Fibroblast of lung (primary cell): ENCODE measurements at regions not wholly inside any gene's neighbourhood (a gene's known extent, or its start where the extent isn't known, plus 50 kb on each side); places are given as distances from the start of the nearest gene placed in this dataset.

Source experiments
- EZH2 ChIP-seq: IDR thresholded peaks from 2 replicates; pipeline ENCODE4 v1.5.1; 2012; ENCODE audit warnings: low read length, control low read depth, mild to moderate bottlenecking; ENCODE audit errors: missing control alignments
- TF ChIP-seq, protein P1 (sequence below), 2 donors: IDR thresholded peaks in 1 of 2; conservative IDR thresholded peaks in 1 of 2; 1 replicate in 1 of 2; 2 replicates in 1 of 2; pipeline ENCODE4 v1.5.1; 2011 to 2012; ENCODE audit warnings: low read length in 2 of 2, control low read depth in 1 of 2, inconsistent platforms in 1 of 2, low read depth in 1 of 2, mild to moderate bottlenecking in 1 of 2

DNA sequence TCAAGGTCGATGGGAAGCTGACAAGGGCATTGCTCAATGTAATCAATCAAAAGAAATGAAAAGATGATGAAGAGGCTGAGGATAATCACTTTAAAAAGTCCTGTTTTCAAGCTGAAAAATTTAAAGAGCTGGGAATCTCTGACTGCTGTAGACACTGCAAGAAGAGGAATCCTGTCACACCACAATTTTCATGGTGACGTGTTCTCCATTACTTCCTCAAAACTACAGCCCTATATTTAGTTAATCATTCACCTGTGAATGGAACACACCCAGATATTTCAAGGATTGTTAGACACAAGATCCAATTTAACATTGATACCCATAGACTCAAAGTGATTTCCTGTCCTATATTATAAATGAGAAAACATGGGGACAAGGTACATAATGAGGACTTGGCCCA lies 1048.3 kb downstream of the AMY1C start:
- no peak for TF ChIP-seq EZH2
- TF ChIP-seq, protein P1, sequence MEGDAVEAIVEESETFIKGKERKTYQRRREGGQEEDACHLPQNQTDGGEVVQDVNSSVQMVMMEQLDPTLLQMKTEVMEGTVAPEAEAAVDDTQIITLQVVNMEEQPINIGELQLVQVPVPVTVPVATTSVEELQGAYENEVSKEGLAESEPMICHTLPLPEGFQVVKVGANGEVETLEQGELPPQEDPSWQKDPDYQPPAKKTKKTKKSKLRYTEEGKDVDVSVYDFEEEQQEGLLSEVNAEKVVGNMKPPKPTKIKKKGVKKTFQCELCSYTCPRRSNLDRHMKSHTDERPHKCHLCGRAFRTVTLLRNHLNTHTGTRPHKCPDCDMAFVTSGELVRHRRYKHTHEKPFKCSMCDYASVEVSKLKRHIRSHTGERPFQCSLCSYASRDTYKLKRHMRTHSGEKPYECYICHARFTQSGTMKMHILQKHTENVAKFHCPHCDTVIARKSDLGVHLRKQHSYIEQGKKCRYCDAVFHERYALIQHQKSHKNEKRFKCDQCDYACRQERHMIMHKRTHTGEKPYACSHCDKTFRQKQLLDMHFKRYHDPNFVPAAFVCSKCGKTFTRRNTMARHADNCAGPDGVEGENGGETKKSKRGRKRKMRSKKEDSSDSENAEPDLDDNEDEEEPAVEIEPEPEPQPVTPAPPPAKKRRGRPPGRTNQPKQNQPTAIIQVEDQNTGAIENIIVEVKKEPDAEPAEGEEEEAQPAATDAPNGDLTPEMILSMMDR (conservative IDR thresholded peaks at IDR 0.05 in 1 of 2, IDR thresholded peaks at IDR 0.05 in 1 of 2; ENCODE audit: low read depth in 1 of 2, low read length in 2 of 2), result no peak
